ENCODE measurements at regions not wholly inside any gene's neighbourhood (a gene's known extent, or its start where the extent isn't known, plus 50 kb on each side); places are given as distances from the start of the nearest gene placed in this dataset.

GRCh38 chr5:56467176-56467717 lies 234.1 kb upstream of the ANKRD55 start:
- Histone ChIP-seq H3K4me3 (no peak overlapping the region), H3K4me1 (peaks cover 9% of the 10 kb centered on the region), H3K27ac (no peak overlapping the region), H3K27me3 (no peaks in the 10 kb centered on the region), H3K9me3 (no peaks in the 10 kb centered on the region), H3K36me3 (no peaks in the 10 kb centered on the region)
- intact Hi-C loops (cut with DNase I), result no loop called here
- DNase-seq (no peak), ATAC-seq (no peak)
- TF ChIP-seq CTCF (IDR thresholded peaks at IDR 0.05), result no peak

- Histone ChIP-seq H3K36me3 (no peaks in the 10 kb centered on the region), H3K27me3 (no peaks in the 10 kb centered on the region), H3K27ac (no peak overlapping the region), H3K4me3 (no peak overlapping the region), H3K4me1 (peaks cover 9% of the 10 kb centered on the region), H3K9me3 (no peaks in the 10 kb centered on the region)
- ATAC-seq (peak; percentile 20), DNase-seq (no peak)
- intact Hi-C loops (cut with DNase I), result no loop called here
- TF ChIP-seq CTCF (IDR thresholded peaks at IDR 0.05), result no peak
These were observed 233.1 kb upstream of the ANKRD55 start for GRCh38 chr5:56466136-56466816.

GRCh38 chr5:56465769-56466135 lies 232.6 kb upstream of the ANKRD55 start:
- intact Hi-C loops (cut with DNase I), result no loop called here
- DNase-seq (no peak), ATAC-seq (no peak)
- no peak overlapping the region for H3K4me3 ChIP-seq
- TF ChIP-seq CTCF (IDR thresholded peaks at IDR 0.05), result no peak
- H3K9me3 ChIP-seq, result no peaks in the 10 kb centered on the region
- no peak overlapping the region for H3K27ac ChIP-seq
- no peaks in the 10 kb centered on the region for H3K36me3 ChIP-seq
- no peaks in the 10 kb centered on the region for H3K27me3 ChIP-seq
- peaks cover 9% of the 10 kb centered on the region for H3K4me1 ChIP-seq

DNA sequence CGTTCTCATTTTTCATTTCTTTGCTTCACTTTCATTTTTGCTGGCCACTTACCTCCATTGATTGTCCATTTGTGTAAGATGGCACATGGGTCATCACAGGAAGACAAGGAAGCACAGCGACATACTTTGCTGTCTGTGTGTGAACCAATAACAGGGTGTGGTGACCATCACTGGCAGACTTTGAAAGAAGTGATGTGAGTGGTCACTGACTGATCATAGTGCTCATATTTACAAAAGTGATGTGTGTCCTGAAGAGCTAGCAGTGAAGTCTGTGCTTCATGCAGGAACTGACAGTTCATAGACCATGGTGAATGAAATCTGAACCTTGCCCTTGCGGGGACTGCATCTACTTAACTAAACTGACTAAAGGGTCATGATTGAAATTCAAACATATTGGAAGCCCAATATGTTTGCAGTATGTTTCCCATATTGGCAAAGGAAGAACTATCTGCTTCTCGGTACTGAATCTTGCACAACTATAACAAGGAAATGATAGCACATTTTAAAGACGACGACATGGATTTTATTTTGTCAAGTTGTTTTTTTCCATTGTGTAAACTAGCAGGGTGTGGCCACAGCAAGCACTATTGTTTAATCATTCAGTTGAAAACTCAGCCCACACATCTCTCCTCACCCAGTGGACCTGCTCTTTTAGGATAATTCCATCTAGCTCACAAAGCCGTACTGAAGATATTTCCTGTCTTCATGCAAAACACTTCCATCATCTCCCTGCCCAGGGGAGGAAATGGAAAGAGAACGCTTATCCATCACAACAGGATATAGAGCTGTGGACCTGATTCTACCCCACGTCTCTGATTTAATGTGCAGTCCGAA lies 232.0 kb upstream of the ANKRD55 start:
- intact Hi-C loops (cut with DNase I), result no loop called here
- Histone ChIP-seq H3K27ac (no peak overlapping the region), H3K36me3 (no peaks in the 10 kb centered on the region), H3K4me1 (peaks cover 9% of the 10 kb centered on the region), H3K4me3 (no peak overlapping the region), H3K27me3 (no peaks in the 10 kb centered on the region), H3K9me3 (no peaks in the 10 kb centered on the region)
- TF ChIP-seq CTCF (IDR thresholded peaks at IDR 0.05), result no peak
- ATAC-seq (peak; percentile 56), DNase-seq (no peak)

DNA sequence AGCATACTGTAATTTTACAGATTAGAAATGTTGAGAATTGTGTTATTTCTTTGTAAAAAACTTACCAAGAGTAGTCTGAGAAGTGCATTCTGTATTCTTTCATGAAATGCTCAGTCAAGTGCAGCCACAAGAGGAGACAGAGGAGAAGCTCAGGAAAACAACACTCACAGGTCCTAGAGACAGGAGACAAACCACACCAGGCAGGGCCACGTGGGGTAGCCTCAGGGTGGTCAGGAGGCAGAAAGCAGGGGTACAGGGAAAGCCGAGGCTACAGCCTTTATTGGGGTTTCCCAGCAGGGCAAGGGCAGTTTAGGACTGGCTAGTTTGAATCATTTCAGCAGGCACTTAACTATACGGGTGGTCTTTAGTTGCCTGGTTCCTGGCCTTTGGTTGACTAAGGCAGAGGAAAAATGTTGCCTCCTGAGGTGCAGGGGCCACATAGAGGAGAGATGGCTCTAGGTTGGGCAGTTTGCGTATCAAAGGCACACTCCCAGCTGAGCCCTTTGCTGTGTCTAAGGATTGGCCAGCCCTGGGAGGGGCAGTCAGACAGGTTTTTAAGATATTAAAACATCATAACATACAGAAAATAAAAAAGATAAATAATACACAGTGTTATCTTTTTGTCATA lies 230.9 kb upstream of the ANKRD55 start:
- intact Hi-C loops (cut with DNase I), result no loop called here
- no peak for TF ChIP-seq CTCF (IDR thresholded peaks at IDR 0.05)
- ATAC-seq (no peak), DNase-seq (no peak)
- Histone ChIP-seq H3K4me3 (no peak overlapping the region), H3K27me3 (no peaks in the 10 kb centered on the region), H3K4me1 (peaks cover 9% of the 10 kb centered on the region), H3K9me3 (no peaks in the 10 kb centered on the region), H3K27ac (no peak overlapping the region), H3K36me3 (no peaks in the 10 kb centered on the region)

All from upper lobe of right lung (tissue), 1 donor.